ENCODE measurements at regions not wholly inside any gene's neighbourhood (a gene's known extent, or its start where the extent isn't known, plus 50 kb on each side); places are given as distances from the start of the nearest gene placed in this dataset.

GRCh38 chr9:95813923-95814322 is 61.6 kb upstream of the ERCC6L2 start:
- TF ChIP-seq CTCF (IDR thresholded peaks at IDR 0.05) (no peak), POLR2A (IDR thresholded peaks at IDR 0.05) (no peak)
